Skin of body (tissue), 1 donor: ENCODE measurements at regions not wholly inside any gene's neighbourhood (a gene's known extent, or its start where the extent isn't known, plus 50 kb on each side); places are given as distances from the start of the nearest gene placed in this dataset.

ENCODE experiments used
- DNase-seq: peaks from one replicate; lab custom pipeline; 2025; lab: John Stamatoyannopoulos, UW

DNA sequence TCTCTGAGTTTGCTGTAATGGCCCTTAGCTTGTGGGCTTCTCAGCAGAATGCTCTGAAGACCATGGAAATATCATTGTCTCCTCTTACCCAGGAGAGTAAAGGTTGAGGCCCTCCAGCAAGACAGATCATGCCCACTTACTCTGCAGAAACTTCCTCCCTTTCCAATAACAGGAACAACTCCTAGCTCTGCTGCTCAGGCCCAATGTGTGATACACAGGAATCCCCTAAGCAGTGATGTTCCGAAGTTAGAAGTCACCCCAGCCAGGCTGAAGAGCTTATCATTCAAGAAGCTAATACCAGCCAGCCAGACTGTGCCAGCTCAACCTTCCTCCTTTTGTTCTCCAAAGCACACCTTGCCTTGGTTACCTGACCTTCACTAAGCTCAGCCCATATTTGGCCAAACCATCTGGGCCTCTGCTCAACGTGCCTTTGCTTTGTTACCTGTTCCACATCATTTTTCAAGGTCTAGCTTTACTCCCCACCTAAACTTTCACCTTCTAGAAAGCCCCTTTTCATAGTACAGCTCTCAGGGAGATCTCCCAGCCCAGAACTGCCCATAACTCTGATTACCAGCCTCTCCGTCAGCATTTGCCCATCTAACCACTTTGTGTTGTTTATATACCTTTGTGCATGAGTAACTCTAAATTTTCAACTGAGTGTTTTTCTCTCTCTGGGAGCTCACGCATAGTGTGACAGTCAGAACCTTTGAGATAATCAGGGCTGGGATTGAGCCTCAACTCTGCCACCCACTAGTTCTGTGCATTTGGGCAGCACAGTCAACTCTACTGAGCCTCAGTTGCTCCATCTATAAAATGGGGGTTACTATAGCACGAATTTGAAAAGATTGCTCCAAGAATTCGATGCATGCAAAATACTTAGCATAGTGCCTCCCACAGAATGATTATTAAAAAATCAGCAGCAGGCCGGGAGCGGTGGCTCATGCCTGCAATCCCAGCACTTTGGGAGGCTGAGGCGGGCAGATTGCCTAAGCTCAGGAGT is 107.6 kb upstream of the CPEB4 start:
- DNase-seq = no peak

- no peak for DNase-seq
These were observed 106.7 kb upstream of the CPEB4 start for GRCh38 chr5:173781432-173781815.

DNA sequence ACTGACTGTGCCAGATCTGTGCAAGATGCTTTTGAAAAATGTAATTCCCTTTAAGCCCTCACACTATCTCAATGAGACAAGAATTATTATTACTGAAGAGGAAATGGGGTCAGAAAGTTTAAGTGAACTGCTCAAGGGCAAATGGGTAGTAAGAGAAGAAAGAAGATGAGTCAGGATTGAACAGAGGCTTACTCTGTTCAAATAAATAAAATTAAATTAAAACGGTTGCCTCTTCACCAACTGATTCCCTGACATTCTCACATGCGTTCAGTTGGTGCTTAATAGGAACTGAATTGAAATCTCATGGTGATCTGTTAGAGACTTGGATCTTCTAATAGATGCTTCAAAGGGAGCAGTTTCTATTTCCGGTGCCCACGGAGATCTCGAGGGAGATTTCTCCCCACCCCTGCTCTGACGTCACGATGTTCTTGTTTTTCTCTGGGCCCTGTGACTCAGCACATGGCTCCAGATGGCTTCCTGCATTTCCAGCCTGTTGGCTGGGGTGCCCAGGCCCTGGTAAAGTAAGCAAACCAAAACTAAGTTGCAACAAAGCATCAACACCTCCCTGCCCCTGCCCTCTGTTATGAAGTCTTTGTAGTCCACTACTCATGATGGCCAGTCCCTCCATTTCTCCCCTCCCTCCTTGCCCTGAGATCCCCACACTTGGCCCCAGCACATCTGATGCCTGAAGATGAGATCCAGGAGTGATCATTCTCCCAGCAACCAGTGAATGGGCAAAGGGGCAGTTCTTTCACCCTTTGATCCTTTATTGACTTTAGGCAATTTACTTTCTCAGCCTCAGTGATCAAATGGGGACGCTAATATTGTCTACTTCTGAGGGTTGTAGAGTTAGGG is 106.1 kb upstream of the CPEB4 start:
- DNase-seq = peak; percentile 27

DNA sequence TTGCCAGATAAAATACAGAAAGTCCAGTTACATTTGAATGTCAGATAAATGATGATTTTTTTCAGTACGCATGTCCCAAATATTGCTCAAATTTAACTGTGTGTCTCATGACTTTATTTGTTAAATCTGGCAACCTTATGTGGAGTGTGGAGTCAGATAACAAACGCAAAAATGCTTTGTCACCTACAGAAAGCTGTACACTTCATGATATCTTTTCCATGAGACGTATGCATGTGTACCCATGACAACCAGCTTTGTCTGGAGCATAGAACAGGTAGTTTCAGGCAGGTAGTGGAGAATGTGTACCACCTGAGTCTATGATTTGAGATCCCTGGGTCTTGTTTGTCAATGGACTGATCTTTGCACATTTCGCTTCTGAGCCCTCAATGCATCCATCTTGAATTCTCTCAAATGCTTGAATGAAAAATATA is 105.5 kb upstream of the CPEB4 start:
- DNase-seq = no peak

DNA sequence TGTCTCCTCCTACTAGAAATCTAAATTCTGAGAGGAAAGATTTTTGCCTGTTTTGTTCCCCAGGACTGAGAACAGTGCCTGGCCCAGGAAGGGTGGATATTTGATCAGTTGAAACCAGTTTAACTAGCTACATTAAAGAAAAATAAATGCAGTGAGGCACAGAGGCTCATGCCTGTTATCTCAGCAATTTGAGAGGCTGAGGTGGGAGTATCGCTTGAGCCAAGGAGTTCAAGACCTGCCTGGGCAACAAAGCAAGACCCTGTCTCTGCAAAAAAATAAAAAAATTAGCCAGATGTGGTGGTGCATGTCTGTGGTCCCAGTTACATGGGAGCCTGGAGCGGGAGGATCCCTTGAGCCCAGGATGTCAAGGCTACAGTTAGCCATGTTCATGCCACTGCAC is 104.8 kb upstream of the CPEB4 start:
- DNase-seq = no peak

DNA sequence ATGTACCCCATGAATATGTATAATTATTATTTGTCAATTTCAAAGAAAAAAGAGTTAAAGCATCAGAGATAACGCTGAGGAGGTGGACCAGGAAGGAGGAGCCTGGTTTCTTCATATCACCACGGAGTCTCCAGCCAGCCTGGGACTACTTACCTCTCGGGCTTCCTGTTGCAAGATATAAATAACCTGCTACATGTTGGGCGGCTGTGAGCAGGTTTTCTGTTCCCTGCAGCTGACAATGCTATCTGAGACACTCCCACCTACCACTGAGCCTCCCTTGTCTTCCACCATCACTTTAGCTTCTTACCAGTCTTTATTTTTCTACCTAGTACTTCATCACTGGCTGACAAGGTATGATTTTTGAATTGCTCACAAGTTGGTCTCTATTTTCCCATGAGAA is 102.7 kb upstream of the CPEB4 start:
- DNase-seq = no peak

DNA sequence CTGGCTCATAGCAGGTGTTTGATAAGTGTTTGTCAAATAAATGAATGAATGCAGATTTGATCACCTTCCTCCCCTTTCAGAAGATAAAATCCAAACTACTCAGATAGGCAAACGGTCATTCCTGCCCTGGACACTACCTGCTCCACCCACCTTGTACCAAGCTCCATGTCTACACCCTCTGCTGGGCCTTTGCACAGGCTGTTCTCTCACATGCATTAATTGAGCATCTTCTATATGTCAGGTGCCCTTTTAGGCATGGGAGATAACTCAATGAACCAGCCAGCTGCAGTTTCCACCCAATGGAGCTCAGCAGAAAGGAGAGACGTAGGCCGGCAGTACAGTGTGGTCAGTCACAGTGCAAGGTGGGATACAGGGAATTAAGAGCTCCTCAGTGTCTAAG is 102.3 kb upstream of the CPEB4 start:
- no peak for DNase-seq

DNA sequence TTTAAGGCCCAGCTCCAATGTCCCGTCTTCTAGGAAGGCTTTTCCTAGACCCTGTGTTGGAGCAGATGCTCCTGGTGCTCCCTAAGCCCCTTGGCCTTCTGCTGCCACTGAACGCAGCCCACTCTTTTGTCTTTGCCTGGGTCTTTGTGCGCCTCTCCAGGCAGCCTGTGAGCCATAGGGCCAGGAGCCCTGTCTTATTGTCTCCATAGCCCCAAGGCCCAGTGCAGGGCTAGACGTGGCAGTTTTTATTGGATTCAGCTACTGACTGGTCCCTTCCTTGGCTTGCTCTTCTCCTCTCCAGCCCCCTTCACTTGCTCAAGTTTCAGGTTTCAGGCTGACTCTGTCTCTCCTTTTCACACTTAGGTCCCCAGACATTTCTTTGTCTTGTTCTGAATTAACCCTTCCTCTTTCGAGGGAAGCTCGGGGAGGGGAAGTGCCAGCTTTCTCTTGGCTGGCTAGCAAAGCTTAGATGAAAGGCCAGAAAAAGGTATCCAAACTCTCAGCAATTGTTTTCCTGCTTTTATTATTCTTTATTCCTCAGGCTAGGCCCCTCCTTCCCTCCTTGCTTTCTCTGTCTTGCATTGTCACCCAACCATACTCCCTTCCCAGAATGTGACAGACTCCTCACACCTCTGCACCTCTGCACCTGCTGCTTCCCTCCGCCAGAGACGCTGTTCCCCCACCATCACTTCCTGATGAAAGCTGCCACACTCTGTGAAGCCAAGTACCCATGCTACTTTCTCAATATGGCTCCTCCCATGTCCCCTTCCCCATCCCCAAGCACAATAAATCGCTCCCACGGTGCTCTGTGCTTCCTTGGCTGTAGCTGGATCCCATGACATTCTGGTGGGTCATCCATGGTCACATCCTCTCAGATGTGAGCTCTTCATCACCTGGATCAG is 101.6 kb upstream of the CPEB4 start:
- DNase-seq = no peak

DNA sequence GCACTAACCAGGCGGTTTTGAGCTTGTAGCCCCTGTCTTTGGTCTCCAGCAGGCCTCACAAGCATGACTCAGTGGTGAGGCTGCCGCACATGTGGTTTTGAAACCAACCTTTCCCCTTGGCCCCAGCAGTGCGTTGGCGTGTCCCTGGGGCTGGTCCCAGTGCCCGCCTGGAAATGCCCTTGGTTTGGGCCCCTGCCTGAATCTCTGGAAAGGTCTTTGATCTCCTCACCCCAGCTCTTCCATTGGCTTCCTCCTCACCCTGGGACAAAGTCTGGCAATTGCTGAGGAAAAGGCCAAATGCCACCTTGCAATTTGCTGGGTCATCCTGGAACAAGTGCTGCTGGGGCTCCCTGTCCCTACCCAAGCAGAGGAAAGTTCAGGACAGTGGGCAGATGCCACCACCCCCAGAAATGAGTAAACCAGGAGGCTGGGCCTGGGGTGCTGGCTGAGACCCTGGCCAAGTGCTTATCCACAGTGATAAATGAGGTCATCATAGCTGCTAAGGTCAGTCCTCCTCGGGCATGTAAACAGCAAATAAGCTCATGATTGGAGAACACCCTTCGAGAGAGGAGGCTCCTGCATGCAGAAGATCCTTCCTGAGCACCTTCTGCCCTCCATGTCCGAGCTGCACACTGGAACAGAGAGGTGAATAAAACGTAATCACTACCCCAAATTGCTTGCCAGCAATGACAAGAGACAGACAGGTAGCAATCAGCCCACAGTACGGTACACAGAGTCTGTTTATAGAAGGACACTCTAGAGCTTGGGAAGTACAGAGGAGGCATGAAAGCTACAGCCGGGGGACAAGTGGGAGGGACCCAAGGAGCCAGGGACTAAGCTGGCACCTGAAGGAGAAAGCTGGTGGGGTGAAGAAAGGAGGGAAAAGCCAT is 98.9 kb upstream of the CPEB4 start:
- no peak for DNase-seq

- DNase-seq = no peak
These were observed 97.9 kb upstream of the CPEB4 start for GRCh38 chr5:173790177-173790719.

GRCh38 chr5:173790836-173791546 is 97.2 kb upstream of the CPEB4 start:
- no peak for DNase-seq

DNA sequence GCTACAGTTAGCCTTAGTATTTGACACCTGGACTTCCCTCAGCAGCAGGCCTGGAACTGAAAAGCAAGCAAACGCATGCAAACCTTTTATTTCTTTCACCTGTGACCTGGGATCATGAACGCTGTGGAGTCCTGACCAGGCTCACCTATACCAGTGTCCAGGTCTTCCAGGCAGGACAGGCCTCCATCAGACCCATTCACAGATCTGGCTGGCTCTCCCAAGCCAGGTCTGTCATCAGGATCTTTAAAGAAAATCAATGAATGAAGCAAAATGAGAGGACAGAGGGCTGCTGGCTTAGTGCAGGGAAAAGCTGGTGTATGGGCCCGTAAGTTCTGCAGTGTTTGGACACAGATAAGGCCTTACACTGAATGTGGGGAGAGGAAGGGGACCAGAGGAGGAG is 96.3 kb upstream of the CPEB4 start:
- DNase-seq = no peak

DNA sequence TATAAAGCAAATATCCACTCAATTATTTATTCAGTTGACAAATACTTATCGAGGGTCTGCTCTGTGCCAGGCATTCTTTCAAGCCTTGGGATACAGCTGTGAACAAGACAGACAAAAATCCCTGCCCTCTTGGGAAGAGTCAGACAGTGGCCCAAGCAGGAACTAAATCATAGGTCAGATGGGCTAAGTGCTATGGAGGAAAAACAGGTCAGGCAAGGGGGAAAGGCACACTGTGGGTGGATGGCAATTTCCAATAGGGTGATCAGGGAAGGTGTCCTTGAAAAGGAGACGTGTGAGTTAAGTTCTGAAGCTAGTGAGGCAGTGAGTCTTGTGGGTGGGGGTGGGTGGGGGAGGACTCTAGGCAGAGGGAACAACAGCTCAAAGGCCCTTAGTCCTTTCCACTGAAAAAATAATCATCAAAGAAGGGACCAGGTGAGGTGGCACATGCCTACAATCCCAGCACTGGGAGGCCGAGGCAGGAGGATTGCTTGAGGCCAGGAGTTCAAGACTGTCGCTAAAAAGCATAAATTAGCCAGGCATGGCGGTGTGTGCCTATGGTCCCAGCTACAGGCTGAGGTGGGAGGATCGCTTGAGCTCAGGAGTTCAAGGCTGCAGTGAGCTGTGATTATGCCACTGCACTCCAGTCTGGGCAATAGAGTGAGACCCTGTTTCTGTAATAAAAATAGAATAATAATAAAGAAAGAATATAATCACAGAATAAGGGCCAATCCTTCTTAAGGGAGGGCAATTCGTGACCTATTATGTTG is 95.2 kb upstream of the CPEB4 start:
- DNase-seq = no peak

DNA sequence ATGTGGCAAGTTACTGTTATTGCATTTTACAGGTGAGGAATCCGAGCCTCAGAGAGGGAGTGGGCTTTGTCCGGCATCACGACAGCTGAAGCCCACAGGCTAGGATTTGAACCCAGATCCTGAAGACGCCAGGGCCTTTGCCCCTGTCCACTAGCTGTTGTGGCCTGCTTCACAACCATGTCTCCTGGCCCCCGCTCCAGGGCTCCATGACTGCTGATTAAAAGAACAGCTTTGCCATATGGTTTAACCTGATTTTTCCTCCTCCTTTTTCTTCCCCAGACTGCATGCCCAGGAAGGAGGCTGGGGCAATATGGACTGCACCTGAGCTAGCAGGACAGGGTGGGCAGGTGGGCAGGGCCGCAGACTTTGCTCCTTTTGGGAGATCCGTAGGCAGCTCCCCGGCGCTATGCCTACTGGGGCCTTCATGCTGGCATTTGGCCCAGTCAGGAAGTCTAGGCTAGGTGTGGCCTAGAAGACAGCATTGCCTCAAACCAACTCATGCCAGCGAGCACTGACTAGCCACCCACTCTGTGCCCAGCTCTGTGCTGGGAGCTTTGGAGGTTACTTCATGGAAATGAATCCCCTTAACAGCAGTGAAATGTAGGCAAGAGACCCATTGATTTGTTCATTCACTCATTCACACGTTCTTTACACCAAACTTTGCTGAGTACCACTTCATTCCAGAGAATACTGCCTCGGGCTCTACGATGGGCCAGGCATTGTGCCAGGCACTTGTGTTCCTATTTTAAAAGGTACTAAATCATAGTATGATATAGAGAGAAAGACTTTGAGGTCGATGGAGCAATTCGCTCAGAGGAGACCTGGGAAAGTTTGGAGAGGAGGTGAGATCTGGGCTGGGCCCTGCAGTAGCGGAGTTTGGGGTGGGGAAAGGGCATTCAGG is 94.3 kb upstream of the CPEB4 start:
- no peak for DNase-seq

GRCh38 chr5:173794901-173795416 is 93.2 kb upstream of the CPEB4 start:
- no peak for DNase-seq

- DNase-seq = no peak
These were observed 92.5 kb upstream of the CPEB4 start for GRCh38 chr5:173795601-173796000.
